HepG2 (cell line): ENCODE measurements at regions not wholly inside any gene's neighbourhood (a gene's known extent, or its start where the extent isn't known, plus 50 kb on each side); places are given as distances from the start of the nearest gene placed in this dataset.
A peak's percentile ranks its signal among the peaks of the same experiment; 100 is the strongest.

Experiments
- ARNTL ChIP-seq: sonication (generic); formaldehyde crosslinking; IDR thresholded peaks from 2 replicates; pipeline ENCODE4 v1.4.0; 2020; ENCODE audit warnings: mild to moderate bottlenecking, missing genetic modification reagents
- ATM ChIP-seq: fragments of 450-650 bp; IDR thresholded peaks from 2 replicates; pipeline ENCODE4 v1.7.1; 2017; ENCODE audit warnings: mild to moderate bottlenecking, borderline replicate concordance
- ELF4 ChIP-seq: sonication (generic); formaldehyde crosslinking; IDR thresholded peaks from 2 replicates; pipeline ENCODE4 v1.5.0; 2020; ENCODE audit warnings: missing genetic modification reagents, mild to moderate bottlenecking, moderate library complexity, borderline replicate concordance
- GLMP ChIP-seq: sonication (generic); formaldehyde crosslinking; IDR thresholded peaks from 2 replicates; pipeline ENCODE4 v1.9.0; 2021; ENCODE audit warnings: missing genetic modification reagents, mild to moderate bottlenecking, borderline replicate concordance
- HOXA9 ChIP-seq: sonication (generic); formaldehyde crosslinking; IDR thresholded peaks from 2 replicates; pipeline ENCODE4 v1.8.1; 2022; ENCODE audit warnings: missing genetic modification reagents, mild to moderate bottlenecking, moderate library complexity, borderline replicate concordance
- KAT8 ChIP-seq: IDR thresholded peaks from 2 replicates; pipeline ENCODE4 v1.6.1; 2016; ENCODE audit warnings: missing genetic modification reagents, missing compliant biosample characterization
- POLR2G ChIP-seq: fragments of 200-400 bp; formaldehyde crosslinking; IDR thresholded peaks from 2 replicates; pipeline ENCODE4 v1.6.1; 2018; ENCODE audit warnings: mild to moderate bottlenecking, low read depth, low read length, moderate library complexity
- RBM22 ChIP-seq: fragments of 200-400 bp; formaldehyde crosslinking; optimal IDR thresholded peaks from 2 replicates; pipeline ENCODE3; 2017; ENCODE audit warnings: mild to moderate bottlenecking, low read length, moderate library complexity
- RBM39 ChIP-seq: fragments of 200-400 bp; formaldehyde crosslinking; IDR thresholded peaks from one replicate; pipeline ENCODE4 v1.6.1; 2018; ENCODE audit warnings: antibody characterized with exemption, mild to moderate bottlenecking, low read depth, low read length; ENCODE audit not compliant: poor library complexity, severe bottlenecking
- ZNF251 ChIP-seq: sonication (generic); formaldehyde crosslinking; IDR thresholded peaks from 2 replicates; pipeline ENCODE4 v1.9.0; 2021; ENCODE audit warnings: mild to moderate bottlenecking, missing genetic modification reagents
- ZNF281 ChIP-seq: sonication (generic); formaldehyde crosslinking; IDR thresholded peaks from 2 replicates; pipeline ENCODE4 v1.4.0; 2020; ENCODE audit warnings: missing genetic modification reagents, borderline replicate concordance
- ZNF598 ChIP-seq: sonication (generic); formaldehyde crosslinking; IDR thresholded peaks from 2 replicates; pipeline ENCODE4 v1.5.1; 2020; ENCODE audit warnings: mild to moderate bottlenecking, missing genetic modification reagents, borderline replicate concordance
- TF ChIP-seq, protein P1 (sequence below), 2 experiments: sonication (generic) in 1 of 2; formaldehyde crosslinking in 1 of 2; IDR thresholded peaks; 2 replicates each; pipeline versions ENCODE4 v1.6.1 to v1.9.0; 2014 to 2022; ENCODE audit warnings: antibody characterized with exemption in 1 of 2, borderline replicate concordance in 1 of 2, inconsistent platforms in 1 of 2, low read depth in 1 of 2, missing genetic modification reagents in 1 of 2
- TF ChIP-seq, protein P2 (sequence below): sonication (generic); formaldehyde crosslinking; IDR thresholded peaks from 2 replicates; pipeline ENCODE4 v1.4.0; 2020; ENCODE audit warnings: missing genetic modification reagents

DNA sequence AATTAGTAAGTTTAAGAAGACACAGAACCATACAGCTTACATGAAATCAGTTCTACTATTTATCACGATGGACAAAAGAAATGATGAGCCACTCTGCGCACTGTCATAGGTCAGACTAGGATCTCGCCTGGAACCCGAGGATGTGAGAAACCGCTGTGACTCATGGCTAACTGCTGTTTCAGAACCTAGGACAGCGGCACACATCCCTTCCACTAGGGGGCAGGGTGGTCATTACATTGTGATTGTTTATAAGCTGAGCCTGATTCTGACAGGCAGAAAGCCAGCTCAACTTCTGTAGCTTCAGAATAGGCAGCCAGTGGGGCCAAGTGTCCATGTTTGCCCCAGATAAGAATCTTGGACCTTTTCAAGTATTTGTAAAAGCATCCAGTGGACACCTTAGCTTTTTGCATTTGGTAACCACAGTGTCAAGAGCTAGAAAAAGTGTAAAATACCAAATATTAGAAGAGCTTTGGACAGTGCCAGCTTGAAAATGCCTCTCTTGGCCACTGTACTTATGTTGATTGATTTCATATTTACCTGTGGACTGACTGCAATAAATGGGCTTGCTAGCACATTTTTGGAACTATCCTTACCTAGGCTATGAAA lies 115.8 kb downstream of the KBTBD8 start (continued):
- TF ChIP-seq POLR2G (no peak), ZNF251 (peak; percentile 80; the same call in 1 of the 2 replicates), ZNF281 (peak; percentile 83; the same call in 1 of the 2 replicates), HOXA9 (CRISPR knock-in tag) (peak; percentile 80; the same call in 1 of the 2 replicates), ARNTL (CRISPR knock-in tag) (0 out of 2 replicates have a peak, but pooled peaks have one; percentile 62), KAT8 (peak; percentile 89), ELF4 (0 out of 2 replicates have a peak, but pooled peaks have one; percentile 68), ZNF598 (CRISPR knock-in tag) (no peak), GLMP (peak; percentile 77; the same call in 1 of the 2 replicates), ATM (no peak), RBM39 (no peak), RBM22 (no peak)
- TF ChIP-seq, protein P1, sequence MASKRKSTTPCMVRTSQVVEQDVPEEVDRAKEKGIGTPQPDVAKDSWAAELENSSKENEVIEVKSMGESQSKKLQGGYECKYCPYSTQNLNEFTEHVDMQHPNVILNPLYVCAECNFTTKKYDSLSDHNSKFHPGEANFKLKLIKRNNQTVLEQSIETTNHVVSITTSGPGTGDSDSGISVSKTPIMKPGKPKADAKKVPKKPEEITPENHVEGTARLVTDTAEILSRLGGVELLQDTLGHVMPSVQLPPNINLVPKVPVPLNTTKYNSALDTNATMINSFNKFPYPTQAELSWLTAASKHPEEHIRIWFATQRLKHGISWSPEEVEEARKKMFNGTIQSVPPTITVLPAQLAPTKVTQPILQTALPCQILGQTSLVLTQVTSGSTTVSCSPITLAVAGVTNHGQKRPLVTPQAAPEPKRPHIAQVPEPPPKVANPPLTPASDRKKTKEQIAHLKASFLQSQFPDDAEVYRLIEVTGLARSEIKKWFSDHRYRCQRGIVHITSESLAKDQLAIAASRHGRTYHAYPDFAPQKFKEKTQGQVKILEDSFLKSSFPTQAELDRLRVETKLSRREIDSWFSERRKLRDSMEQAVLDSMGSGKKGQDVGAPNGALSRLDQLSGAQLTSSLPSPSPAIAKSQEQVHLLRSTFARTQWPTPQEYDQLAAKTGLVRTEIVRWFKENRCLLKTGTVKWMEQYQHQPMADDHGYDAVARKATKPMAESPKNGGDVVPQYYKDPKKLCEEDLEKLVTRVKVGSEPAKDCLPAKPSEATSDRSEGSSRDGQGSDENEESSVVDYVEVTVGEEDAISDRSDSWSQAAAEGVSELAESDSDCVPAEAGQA (IDR thresholded peaks at IDR 0.05; ENCODE audit: low read depth) = no peak
- TF ChIP-seq, protein P1 (CRISPR knock-in tag; IDR thresholded peaks at IDR 0.05; ENCODE audit: borderline replicate concordance) = no peak; the same call in 1 of the 2 replicates
- TF ChIP-seq, protein P2, sequence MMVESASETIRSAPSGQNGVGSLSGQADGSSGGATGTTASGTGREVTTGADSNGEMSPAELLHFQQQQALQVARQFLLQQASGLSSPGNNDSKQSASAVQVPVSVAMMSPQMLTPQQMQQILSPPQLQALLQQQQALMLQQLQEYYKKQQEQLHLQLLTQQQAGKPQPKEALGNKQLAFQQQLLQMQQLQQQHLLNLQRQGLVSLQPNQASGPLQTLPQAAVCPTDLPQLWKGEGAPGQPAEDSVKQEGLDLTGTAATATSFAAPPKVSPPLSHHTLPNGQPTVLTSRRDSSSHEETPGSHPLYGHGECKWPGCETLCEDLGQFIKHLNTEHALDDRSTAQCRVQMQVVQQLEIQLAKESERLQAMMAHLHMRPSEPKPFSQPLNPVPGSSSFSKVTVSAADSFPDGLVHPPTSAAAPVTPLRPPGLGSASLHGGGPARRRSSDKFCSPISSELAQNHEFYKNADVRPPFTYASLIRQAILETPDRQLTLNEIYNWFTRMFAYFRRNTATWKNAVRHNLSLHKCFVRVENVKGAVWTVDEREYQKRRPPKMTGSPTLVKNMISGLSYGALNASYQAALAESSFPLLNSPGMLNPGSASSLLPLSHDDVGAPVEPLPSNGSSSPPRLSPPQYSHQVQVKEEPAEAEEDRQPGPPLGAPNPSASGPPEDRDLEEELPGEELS (CRISPR knock-in tag) = peak; percentile 68; the same call in 1 of the 2 replicates
